Uterus (tissue), 2 donors: ENCODE measurements at regions not wholly inside any gene's neighbourhood (a gene's known extent, or its start where the extent isn't known, plus 50 kb on each side); places are given as distances from the start of the nearest gene placed in this dataset.

Experiments
- POLR2A ChIP-seq, 2 donors: fragments of 450-650 bp; IDR thresholded peaks; one replicate each; pipeline ENCODE4 v1.6.1; 2016; ENCODE audit warnings: antibody characterized with exemption in 2 of 2, mild to moderate bottlenecking in 1 of 2, moderate library complexity in 1 of 2
- TF ChIP-seq, protein P1 (sequence below), 4 experiments: fragments of 200-600 bp in 2 of 4; fragments of 450-650 bp in 2 of 4; sonication (generic) in 2 of 4; IDR thresholded peaks; one replicate each; pipeline ENCODE4 v1.5.1; 2016 to 2019; ENCODE audit warnings: antibody characterized with exemption in 4 of 4, mild to moderate bottlenecking in 2 of 4, moderate library complexity in 1 of 4

DNA sequence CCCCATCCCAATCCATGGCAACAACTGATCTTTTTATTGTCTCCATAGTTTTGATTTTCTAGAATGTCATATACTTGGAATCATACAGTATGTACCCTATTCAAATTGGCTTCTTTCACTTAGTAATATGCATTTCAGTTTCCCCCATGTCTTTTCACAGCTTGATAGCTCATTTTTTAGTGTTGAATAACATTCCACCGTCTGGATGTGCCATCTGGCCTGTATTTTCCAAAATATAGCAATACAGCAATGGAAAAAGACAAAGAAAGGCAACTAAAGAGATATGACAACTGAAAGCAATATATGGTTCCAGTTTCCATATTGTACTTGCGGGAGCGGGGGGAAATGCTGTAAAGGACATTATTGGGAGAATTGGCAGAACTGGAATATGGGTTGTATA lies 166.4 kb upstream of the NT5E start:
- TF ChIP-seq, protein P1, sequence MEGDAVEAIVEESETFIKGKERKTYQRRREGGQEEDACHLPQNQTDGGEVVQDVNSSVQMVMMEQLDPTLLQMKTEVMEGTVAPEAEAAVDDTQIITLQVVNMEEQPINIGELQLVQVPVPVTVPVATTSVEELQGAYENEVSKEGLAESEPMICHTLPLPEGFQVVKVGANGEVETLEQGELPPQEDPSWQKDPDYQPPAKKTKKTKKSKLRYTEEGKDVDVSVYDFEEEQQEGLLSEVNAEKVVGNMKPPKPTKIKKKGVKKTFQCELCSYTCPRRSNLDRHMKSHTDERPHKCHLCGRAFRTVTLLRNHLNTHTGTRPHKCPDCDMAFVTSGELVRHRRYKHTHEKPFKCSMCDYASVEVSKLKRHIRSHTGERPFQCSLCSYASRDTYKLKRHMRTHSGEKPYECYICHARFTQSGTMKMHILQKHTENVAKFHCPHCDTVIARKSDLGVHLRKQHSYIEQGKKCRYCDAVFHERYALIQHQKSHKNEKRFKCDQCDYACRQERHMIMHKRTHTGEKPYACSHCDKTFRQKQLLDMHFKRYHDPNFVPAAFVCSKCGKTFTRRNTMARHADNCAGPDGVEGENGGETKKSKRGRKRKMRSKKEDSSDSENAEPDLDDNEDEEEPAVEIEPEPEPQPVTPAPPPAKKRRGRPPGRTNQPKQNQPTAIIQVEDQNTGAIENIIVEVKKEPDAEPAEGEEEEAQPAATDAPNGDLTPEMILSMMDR (IDR thresholded peaks at IDR 0.05), result no peak
- no peak for TF ChIP-seq POLR2A (IDR thresholded peaks at IDR 0.05)
